Stimulated activated CD4-positive, alpha-beta T cell treated with anti-CD3 and anti-CD28 coated beads, Interleukin-1b, Interleukin-23, amount 100 ng/mL, for 4 hours (primary cell): ENCODE measurements at regions not wholly inside any gene's neighbourhood (a gene's known extent, or its start where the extent isn't known, plus 50 kb on each side); places are given as distances from the start of the nearest gene placed in this dataset.

Source experiments
- DNase-seq, 2 donors: peaks; one replicate each; pipeline ENCODE4 v3.0.0-alpha.2; 2020; ENCODE audit warnings: low read depth in 2 of 2

GRCh38 chr9:69955536-69956355, 87.9 kb upstream of the MAMDC2 start:
- no peak for DNase-seq

GRCh38 chr9:69961843-69962242, 81.8 kb upstream of the MAMDC2 start:
- DNase-seq: no peak

- DNase-seq: no peak
Measured at GRCh38 chr9:69963803-69964202, 79.8 kb upstream of the MAMDC2 start.

- no peak for DNase-seq
Measured at GRCh38 chr9:69964446-69964845, 79.2 kb upstream of the MAMDC2 start.

GRCh38 chr9:69965416-69966145, 78.1 kb upstream of the MAMDC2 start:
- no peak for DNase-seq

GRCh38 chr9:69967344-69967743, 76.3 kb upstream of the MAMDC2 start:
- DNase-seq: no peak

- no peak for DNase-seq
Measured at GRCh38 chr9:69970001-69970533, 73.6 kb upstream of the MAMDC2 start.

GRCh38 chr9:69971643-69972449, 71.8 kb upstream of the MAMDC2 start:
- DNase-seq: peak; percentile 15 to 34

- DNase-seq: no peak
Measured at GRCh38 chr9:69975681-69976080, 68.0 kb upstream of the MAMDC2 start.

GRCh38 chr9:69976152-69976551, 67.5 kb upstream of the MAMDC2 start:
- no peak for DNase-seq

GRCh38 chr9:69980041-69980440, 63.6 kb upstream of the MAMDC2 start:
- DNase-seq: no peak

GRCh38 chr9:69980591-69980990, 63.1 kb upstream of the MAMDC2 start:
- DNase-seq: no peak

GRCh38 chr9:69981686-69982445, 61.8 kb upstream of the MAMDC2 start:
- no peak for DNase-seq

- DNase-seq: no peak
Measured at GRCh38 chr9:69984831-69985230, 58.8 kb upstream of the MAMDC2 start.

- no peak for DNase-seq
Measured at GRCh38 chr9:69985971-69986370, 57.7 kb upstream of the MAMDC2 start.

- no peak for DNase-seq
Measured at GRCh38 chr9:69986970-69987369, 56.7 kb upstream of the MAMDC2 start.

- no peak for DNase-seq
Measured at GRCh38 chr9:69987457-69987856, 56.2 kb upstream of the MAMDC2 start.

GRCh38 chr9:69993110-69993509, 50.5 kb upstream of the MAMDC2 start:
- DNase-seq: no peak
